ENCODE measurements at regions not wholly inside any gene's neighbourhood (a gene's known extent, or its start where the extent isn't known, plus 50 kb on each side); places are given as distances from the start of the nearest gene placed in this dataset.

GRCh38 chr9:78441822-78442431, 145.0 kb downstream of the PSAT1 start:
- TF ChIP-seq CTCF (conservative IDR thresholded peaks at IDR 0.05 in 1 of 2, IDR thresholded peaks at IDR 0.05 in 1 of 2; ENCODE audit: extremely low read depth in 1 of 2, insufficient read depth in 1 of 2, low read depth in 1 of 2, low read length in 2 of 2): no peak
- no peak for TF ChIP-seq EZH2 (IDR thresholded peaks at IDR 0.05; ENCODE audit: borderline replicate concordance, low read length)
